OCI-LY1 (cell line): ENCODE measurements at regions not wholly inside any gene's neighbourhood (a gene's known extent, or its start where the extent isn't known, plus 50 kb on each side); places are given as distances from the start of the nearest gene placed in this dataset.

Source experiments
- H2AFZ ChIP-seq: fragments of 200-600 bp; sonication (generic), shearing (Covaris generic); 2 replicates; pipeline ENCODE4 v1.6.0; 2014; ENCODE audit warnings: antibody characterized with exemption, mild to moderate bottlenecking, low read length
- H3F3A ChIP-seq: fragments of 200-600 bp; sonication (generic), shearing (Covaris generic); 2 replicates; pipeline ENCODE4 v1.6.0; 2014; ENCODE audit warnings: mild to moderate bottlenecking, antibody characterized with exemption, low read length, moderate library complexity; ENCODE audit not compliant: insufficient read depth
- H3K27ac ChIP-seq: fragments of 200-600 bp; sonication (generic); 2 replicates; pipeline ENCODE4 v1.5.1; 2014; ENCODE audit warnings: low read length, mixed run types, mild to moderate bottlenecking, low read depth; ENCODE audit not compliant: poor library complexity, severe bottlenecking
- H3K27me3 ChIP-seq: fragments of 200-600 bp; sonication (generic); 2 replicates; pipeline ENCODE4 v1.6.0; 2014; ENCODE audit warnings: antibody characterized with exemption, mild to moderate bottlenecking, low read length, moderate library complexity; ENCODE audit not compliant: insufficient read depth
- H3K36me3 ChIP-seq: fragments of 200-600 bp; sonication (generic); 2 replicates; pipeline ENCODE4 v1.6.1; 2014; ENCODE audit warnings: mild to moderate bottlenecking, antibody characterized with exemption, low read length, moderate library complexity, mixed read lengths; ENCODE audit not compliant: insufficient read depth
- H3K4me1 ChIP-seq: fragments of 200-600 bp; sonication (generic); 2 replicates; pipeline ENCODE4 v1.5.1; 2014; ENCODE audit warnings: mild to moderate bottlenecking, low read length, moderate library complexity; ENCODE audit not compliant: insufficient read depth, severe bottlenecking
- H3K4me2 ChIP-seq: fragments of 200-600 bp; sonication (generic), shearing (Covaris generic); 2 replicates; pipeline ENCODE4 v1.6.1; 2014; ENCODE audit warnings: low read length
- H3K4me3 ChIP-seq: fragments of 200-600 bp; sonication (generic); 2 replicates; pipeline ENCODE4 v1.5.1; 2014; ENCODE audit warnings: low read length, low read depth, mild to moderate bottlenecking, mixed read lengths; ENCODE audit not compliant: poor library complexity, severe bottlenecking
- H3K79me2 ChIP-seq: fragments of 200-600 bp; shearing (Covaris generic); 2 replicates; pipeline ENCODE4 v1.6.1; 2016; ENCODE audit warnings: mixed run types, low read length, mixed read lengths; ENCODE audit not compliant: insufficient read depth
- H3K9ac ChIP-seq: fragments of 200-600 bp; sonication (generic), shearing (Covaris generic); 2 replicates; pipeline ENCODE4 v1.6.1; 2014; ENCODE audit warnings: mild to moderate bottlenecking, low read length, mixed read lengths
- H3K9me2 ChIP-seq: fragments of 200-600 bp; sonication (generic), shearing (Covaris generic); 2 replicates; pipeline ENCODE4 v1.6.1; 2014; ENCODE audit warnings: low read depth, mild to moderate bottlenecking, low read length, mixed read lengths
- H3K9me3 ChIP-seq: fragments of 200-600 bp; shearing (Covaris generic); 2 replicates; pipeline ENCODE4 v1.6.1; 2014; ENCODE audit warnings: low read length, mixed read lengths
- H4K20me1 ChIP-seq: fragments of 200-600 bp; sonication (generic), shearing (Covaris generic); 2 replicates; pipeline ENCODE4 v1.6.0; 2016; ENCODE audit warnings: mild to moderate bottlenecking, low read length; ENCODE audit not compliant: insufficient read depth
- EZH2 ChIP-seq: fragments of 200-600 bp; sonication (generic), shearing (Covaris generic); IDR thresholded peaks from 2 replicates; pipeline ENCODE4 v1.8.0; 2017; ENCODE audit warnings: borderline replicate concordance, mixed run types, mild to moderate bottlenecking, antibody characterized with exemption, low read length, moderate library complexity, mixed read lengths
- TF ChIP-seq, protein P1 (sequence below): fragments of 200-600 bp; sonication (generic), shearing (Covaris generic); IDR thresholded peaks from 2 replicates; pipeline ENCODE4 v1.5.1; 2017; ENCODE audit warnings: mild to moderate bottlenecking, antibody characterized with exemption, low read length, moderate library complexity, mixed read lengths

DNA sequence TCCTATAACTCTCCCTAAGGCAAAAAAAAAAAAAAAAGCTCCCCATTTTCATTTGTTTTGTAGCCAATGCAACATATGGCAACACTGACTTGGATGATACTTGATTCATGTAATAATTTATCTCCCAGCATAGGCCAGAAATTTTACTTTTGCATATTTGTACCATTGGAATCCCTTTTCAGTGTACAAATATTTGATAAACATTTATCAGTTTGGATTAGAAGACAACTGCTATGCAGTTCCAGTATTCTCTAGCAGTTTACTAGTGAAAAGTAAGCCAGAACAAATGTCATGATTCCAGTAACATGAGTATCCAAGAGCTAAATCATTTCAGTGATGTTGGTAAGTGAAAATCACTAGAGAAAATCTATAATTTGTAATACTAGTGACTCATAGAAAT, 392.3 kb downstream of the CCER1 start:
- no peak overlapping the region for H3K9ac ChIP-seq
- H3K27ac ChIP-seq, result no peak overlapping the region
- no peaks in the 10 kb centered on the region for H4K20me1 ChIP-seq
- no peaks in the 10 kb centered on the region for H3K27me3 ChIP-seq
- no peaks in the 10 kb centered on the region for H3K36me3 ChIP-seq
- H3K79me2 ChIP-seq, result no peaks in the 10 kb centered on the region
- H3K9me3 ChIP-seq, result peaks cover 4% of the 10 kb centered on the region; the same call in 1 of the 2 replicates
- no peaks in the 10 kb centered on the region for H3K9me2 ChIP-seq
- no peaks in the 10 kb centered on the region for H3F3A ChIP-seq
- H3K4me3 ChIP-seq, result no peak overlapping the region
- TF ChIP-seq, protein P1, sequence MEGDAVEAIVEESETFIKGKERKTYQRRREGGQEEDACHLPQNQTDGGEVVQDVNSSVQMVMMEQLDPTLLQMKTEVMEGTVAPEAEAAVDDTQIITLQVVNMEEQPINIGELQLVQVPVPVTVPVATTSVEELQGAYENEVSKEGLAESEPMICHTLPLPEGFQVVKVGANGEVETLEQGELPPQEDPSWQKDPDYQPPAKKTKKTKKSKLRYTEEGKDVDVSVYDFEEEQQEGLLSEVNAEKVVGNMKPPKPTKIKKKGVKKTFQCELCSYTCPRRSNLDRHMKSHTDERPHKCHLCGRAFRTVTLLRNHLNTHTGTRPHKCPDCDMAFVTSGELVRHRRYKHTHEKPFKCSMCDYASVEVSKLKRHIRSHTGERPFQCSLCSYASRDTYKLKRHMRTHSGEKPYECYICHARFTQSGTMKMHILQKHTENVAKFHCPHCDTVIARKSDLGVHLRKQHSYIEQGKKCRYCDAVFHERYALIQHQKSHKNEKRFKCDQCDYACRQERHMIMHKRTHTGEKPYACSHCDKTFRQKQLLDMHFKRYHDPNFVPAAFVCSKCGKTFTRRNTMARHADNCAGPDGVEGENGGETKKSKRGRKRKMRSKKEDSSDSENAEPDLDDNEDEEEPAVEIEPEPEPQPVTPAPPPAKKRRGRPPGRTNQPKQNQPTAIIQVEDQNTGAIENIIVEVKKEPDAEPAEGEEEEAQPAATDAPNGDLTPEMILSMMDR, result no peak
- TF ChIP-seq EZH2, result no peak
- no peak overlapping the region for H2AFZ ChIP-seq
- no peak overlapping the region for H3K4me2 ChIP-seq
- H3K4me1 ChIP-seq, result no peaks in the 10 kb centered on the region

DNA sequence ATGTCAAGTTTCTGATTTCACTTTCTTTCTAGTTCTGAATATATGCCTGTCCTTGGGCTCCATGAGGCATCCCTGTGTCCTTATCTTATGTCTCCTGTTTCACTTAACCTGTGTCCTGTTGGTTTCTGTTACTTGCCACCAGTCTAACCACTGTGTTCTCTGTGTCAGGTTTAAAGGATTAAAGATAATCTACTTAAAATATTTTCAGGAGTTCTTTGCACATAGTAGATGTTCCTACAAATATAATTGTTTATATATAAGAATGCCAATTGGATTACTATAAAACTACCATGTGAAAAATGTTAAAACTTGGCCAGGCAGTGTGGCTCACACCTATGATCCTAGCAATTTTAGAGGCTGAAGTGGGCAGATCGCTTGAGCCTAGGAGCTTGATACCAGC, 406.4 kb downstream of the CCER1 start:
- H3K4me3 ChIP-seq, result no peak overlapping the region
- H3K27me3 ChIP-seq, result no peaks in the 10 kb centered on the region
- H2AFZ ChIP-seq, result no peak overlapping the region
- no peaks in the 10 kb centered on the region for H4K20me1 ChIP-seq
- no peaks in the 10 kb centered on the region for H3K9me2 ChIP-seq
- H3K27ac ChIP-seq, result no peak overlapping the region
- no peak overlapping the region for H3K9ac ChIP-seq
- TF ChIP-seq, protein P1, result no peak
- no peaks in the 10 kb centered on the region for H3F3A ChIP-seq
- H3K79me2 ChIP-seq, result no peaks in the 10 kb centered on the region
- no peak overlapping the region for H3K4me2 ChIP-seq
- H3K9me3 ChIP-seq, result no peaks in the 10 kb centered on the region
- no peaks in the 10 kb centered on the region for H3K4me1 ChIP-seq
- H3K36me3 ChIP-seq, result no peaks in the 10 kb centered on the region

DNA sequence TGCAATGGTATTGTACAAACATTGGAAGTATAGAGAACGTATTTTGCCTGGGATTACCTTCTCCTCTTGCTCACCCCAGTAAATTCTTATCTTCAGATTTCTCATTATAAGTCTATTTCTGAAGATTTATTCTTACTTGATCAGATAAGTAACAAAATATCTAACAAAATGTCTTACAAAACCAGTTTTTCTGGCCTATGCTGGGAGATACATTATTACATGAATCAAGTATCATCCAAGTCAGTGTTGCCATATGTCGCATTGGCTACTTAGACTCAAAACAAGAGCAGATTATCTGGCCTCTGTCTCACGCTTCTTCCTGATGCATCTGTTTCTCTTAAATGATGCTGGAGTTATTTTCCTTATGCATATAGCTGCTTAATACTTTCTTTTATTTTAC, 408.5 kb downstream of the CCER1 start:
- Histone ChIP-seq H3K9me2 (no peaks in the 10 kb centered on the region), H3K79me2 (no peaks in the 10 kb centered on the region), H3K36me3 (no peaks in the 10 kb centered on the region), H3K9ac (no peak overlapping the region), H3K4me2 (no peak overlapping the region), H3K9me3 (no peaks in the 10 kb centered on the region), H3K27ac (no peak overlapping the region), H3K4me1 (no peaks in the 10 kb centered on the region), H3K4me3 (no peak overlapping the region), H3K27me3 (no peaks in the 10 kb centered on the region), H2AFZ (no peak overlapping the region), H4K20me1 (no peaks in the 10 kb centered on the region), H3F3A (no peaks in the 10 kb centered on the region)
- TF ChIP-seq EZH2, result no peak
- TF ChIP-seq, protein P1, result no peak
